HCT116 (cell line): ENCODE measurements at regions not wholly inside any gene's neighbourhood (a gene's known extent, or its start where the extent isn't known, plus 50 kb on each side); places are given as distances from the start of the nearest gene placed in this dataset.

ENCODE experiments used
- ATAC-seq: fragments of 200-7000 bp; cut with Tn5 transposase; 2 replicates; pipeline ENCODE4 v1.9.1; 2020; ENCODE audit warnings: mild to moderate bottlenecking, moderate library complexity
- BruUV-seq: library from RNA; stranded (reverse); fragments of 400-500 nt; replicated peaks from 2 replicates; lab custom pipeline; 2021; lab: Mats Ljungman, UMichigan
- CTCF ChIA-PET: fragments of 300-600 bp; sonication (Branson Sonifier 250); formaldehyde crosslinking; loops from one replicate; lab custom pipeline; 2021; ENCODE audit warnings: antibody characterized with exemption; lab: Charles Lee
- POLR2A ChIA-PET: fragments of 300-600, 350-600 bp; sonication (Branson Sonifier 250); formaldehyde crosslinking; loops from one replicate; lab custom pipeline; 2021; ENCODE audit warnings: antibody characterized with exemption; lab: Charles Lee
- RAD21 ChIA-PET, 2 experiments: fragments of 300-600 bp; sonication (Branson Sonifier 250); formaldehyde crosslinking; loops; one replicate each; lab custom pipeline; 2023; ENCODE audit warnings: low total read pairs in 2 of 2; ENCODE audit not compliant: uncharacterized antibody in 2 of 2, unreplicated experiment in 2 of 2, low non-redundant PET in 1 of 2; lab: Charles Lee
- DNase-seq: peaks from one replicate; pipeline ENCODE4 v3.0.0-alpha.2; 2010; ENCODE audit warnings: low read depth, low spot score
- H2AFZ ChIP-seq: fragments of 200-600 bp; shearing (Covaris generic), sonication (generic); 2 replicates; pipeline ENCODE4 v1.6.1; 2017; ENCODE audit warnings: low read depth, mixed run types, mixed read lengths, antibody characterized with exemption, low read length; ENCODE audit not compliant: poor library complexity, severe bottlenecking
- H3K27ac ChIP-seq: 2 replicates; pipeline ENCODE4 v1.5.1; 2012; ENCODE audit warnings: low read depth, low read length
- H3K27me3 ChIP-seq: fragments of 200-600 bp; sonication (generic); 2 replicates; pipeline ENCODE4 v1.6.1; 2016; ENCODE audit warnings: mixed run types, low read length, mixed read lengths; ENCODE audit not compliant: insufficient read depth
- H3K36me3 ChIP-seq, 2 experiments: fragments of 200-500 bp in 1 of 2; fragments of 200-600 bp in 1 of 2; sonication (Bioruptor generic) in 1 of 2; sonication (generic) in 1 of 2; 2 replicates each; pipeline versions ENCODE4 v1.5.1 to v1.6.1; 2014 to 2016; ENCODE audit warnings: low read length in 2 of 2, inconsistent platforms in 1 of 2, mixed read lengths in 1 of 2, mixed run types in 1 of 2; ENCODE audit not compliant: insufficient read depth in 2 of 2, control insufficient read depth in 1 of 2
- H3K4me1 ChIP-seq, 2 experiments: fragments of 200-600 bp in 1 of 2; sonication (generic) in 1 of 2; 2 replicates each; pipeline versions ENCODE4 v1.5.1 to v1.6.1; 2012 to 2017; ENCODE audit warnings: low read length in 2 of 2, inconsistent platforms in 1 of 2, mild to moderate bottlenecking in 1 of 2, mixed read lengths in 1 of 2, mixed run types in 1 of 2, moderate library complexity in 1 of 2; ENCODE audit not compliant: insufficient read depth in 2 of 2, control insufficient read depth in 1 of 2
- H3K4me2 ChIP-seq: fragments of 200-600 bp; sonication (generic); 2 replicates; pipeline ENCODE4 v1.6.1; 2017; ENCODE audit warnings: mixed run types, low read length, mixed read lengths
- H3K4me3 ChIP-seq, 2 experiments: fragments of 200-600 bp in 1 of 2; sonication (generic) in 1 of 2; replicated peaks in 1 of 2; 2 replicates each; pipeline ENCODE4 v1.5.1; 2011 to 2016; ENCODE audit warnings: low read length in 2 of 2, control low read depth in 1 of 2, low read depth in 1 of 2, mild to moderate bottlenecking in 1 of 2, mixed read lengths in 1 of 2, mixed run types in 1 of 2
- H3K79me2 ChIP-seq: fragments of 200-600 bp; sonication (generic); 2 replicates; pipeline ENCODE4 v1.6.1; 2017; ENCODE audit warnings: mild to moderate bottlenecking, mixed run types, low read length, moderate library complexity, mixed read lengths; ENCODE audit not compliant: insufficient read depth
- H3K9ac ChIP-seq: fragments of 200-600 bp; sonication (generic); 2 replicates; pipeline ENCODE4 v1.6.1; 2016; ENCODE audit warnings: low read length, mixed read lengths
- H3K9me2 ChIP-seq: fragments of 200-600 bp; sonication (generic), shearing (Covaris generic); 2 replicates; pipeline ENCODE4 v1.6.1; 2017; ENCODE audit warnings: mixed run types, mild to moderate bottlenecking, moderate library complexity; ENCODE audit not compliant: insufficient read depth
- H3K9me3 ChIP-seq, 2 experiments: fragments of 200-500 bp in 1 of 2; fragments of 200-600 bp in 1 of 2; sonication (Bioruptor generic) in 1 of 2; sonication (generic) in 1 of 2; 2 replicates each; pipeline ENCODE4 v1.6.1; 2014 to 2017; ENCODE audit warnings: low read length in 2 of 2, mixed read lengths in 2 of 2, inconsistent platforms in 1 of 2, low read depth in 1 of 2, mild to moderate bottlenecking in 1 of 2, mixed run types in 1 of 2, moderate library complexity in 1 of 2; ENCODE audit not compliant: control insufficient read depth in 1 of 2, insufficient read depth in 1 of 2
- H4K20me1 ChIP-seq: fragments of 200-600 bp; sonication (generic), shearing (Covaris generic); 2 replicates; pipeline ENCODE4 v1.6.1; 2017; ENCODE audit warnings: mixed run types, mild to moderate bottlenecking, moderate library complexity; ENCODE audit not compliant: insufficient read depth
- CEBPB ChIP-seq: IDR thresholded peaks from 2 replicates; pipeline ENCODE4 v1.6.1; 2012; ENCODE audit warnings: low read depth
- CTCF ChIP-seq, 3 experiments: fragments of 200-600 bp in 1 of 3; sonication (generic) in 1 of 3; IDR thresholded peaks in 2 of 3; conservative IDR thresholded peaks in 1 of 3; 2 replicates each; pipeline ENCODE4 v1.5.1; 2012 to 2017; ENCODE audit warnings: low read depth in 2 of 3, low read length in 2 of 3, antibody characterized with exemption in 1 of 3, borderline replicate concordance in 1 of 3, control low read depth in 1 of 3, mild to moderate bottlenecking in 1 of 3, mixed read lengths in 1 of 3, mixed run types in 1 of 3, moderate library complexity in 1 of 3; ENCODE audit not compliant: insufficient read depth in 1 of 3
- ELF1 ChIP-seq: IDR thresholded peaks from 2 replicates; pipeline ENCODE4 v1.6.1; 2012; ENCODE audit warnings: low read depth, borderline replicate concordance
- JUND ChIP-seq: IDR thresholded peaks from 2 replicates; pipeline ENCODE4 v1.6.1; 2012
- SIN3A ChIP-seq: IDR thresholded peaks from 2 replicates; pipeline ENCODE4 v1.6.1; 2012; ENCODE audit warnings: low read depth
- SP1 ChIP-seq: IDR thresholded peaks from 2 replicates; pipeline ENCODE4 v1.6.1; 2012; ENCODE audit warnings: low read depth
- TCF7L2 ChIP-seq: IDR thresholded peaks from 2 replicates; pipeline ENCODE4 v1.7.0; 2011; ENCODE audit warnings: borderline replicate concordance, inconsistent platforms; ENCODE audit not compliant: insufficient read depth, insufficient read length; ENCODE audit errors: extremely low read depth
- ZBTB33 ChIP-seq: IDR thresholded peaks from 2 replicates; pipeline ENCODE4 v1.6.1; 2011; ENCODE audit warnings: mild to moderate bottlenecking, low read length, moderate library complexity; ENCODE audit not compliant: insufficient replicate concordance; ENCODE audit errors: extremely low read depth
- intact Hi-C: fragments of 100-400 bp; cut with micrococcal nuclease; formaldehyde crosslinking; loops from 2 replicates; pipeline ENCODE4 v1.10.0; 2022
- TF ChIP-seq, protein P1 (sequence below): IDR thresholded peaks from 2 replicates; pipeline ENCODE4 v1.6.1; 2012
- TF ChIP-seq, protein P2 (sequence below): IDR thresholded peaks from 2 replicates; pipeline ENCODE4 v1.6.1; 2012; ENCODE audit warnings: low read depth

GRCh38 chr6:88473589-88473988 is 307.4 kb upstream of the CNR1 start (continued):
- TF ChIP-seq SIN3A (no peak), TCF7L2 (no peak), SP1 (no peak), CEBPB (no peak)
- TF ChIP-seq, protein P1, sequence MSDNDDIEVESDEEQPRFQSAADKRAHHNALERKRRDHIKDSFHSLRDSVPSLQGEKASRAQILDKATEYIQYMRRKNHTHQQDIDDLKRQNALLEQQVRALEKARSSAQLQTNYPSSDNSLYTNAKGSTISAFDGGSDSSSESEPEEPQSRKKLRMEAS = no peak

DNA sequence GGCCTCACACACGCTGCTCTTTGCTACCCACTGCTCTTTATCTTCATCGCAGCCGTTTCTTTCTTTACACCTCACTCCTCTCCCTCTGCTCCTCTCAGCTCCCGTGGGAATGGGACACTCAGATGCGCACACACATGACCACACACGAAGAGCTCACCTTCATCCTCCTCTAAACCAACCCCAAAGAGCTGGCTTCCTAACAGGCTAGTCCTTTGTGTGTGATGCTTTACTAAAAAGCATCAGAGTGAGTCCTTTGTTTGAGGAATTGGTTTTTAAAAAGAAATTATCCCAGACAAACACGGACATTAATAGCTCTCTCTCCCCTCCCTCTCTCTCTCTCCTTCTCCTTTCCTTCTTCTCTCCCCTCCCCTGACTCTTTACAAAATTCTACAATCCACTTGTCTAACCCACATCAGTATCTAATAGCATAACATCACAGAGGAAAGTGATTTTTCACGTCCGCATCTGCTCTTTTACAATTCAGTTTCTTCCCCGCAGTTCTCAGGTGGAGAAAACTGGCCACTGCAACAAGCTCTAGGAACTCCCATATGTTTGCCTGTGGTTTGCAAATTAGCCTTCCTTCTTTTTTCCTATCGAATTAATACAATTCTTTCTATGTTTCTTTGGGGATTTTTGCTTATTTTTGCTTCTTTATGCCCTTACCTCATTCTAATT is 306.8 kb upstream of the CNR1 start:
- no peak overlapping the region for H2AFZ ChIP-seq
- intact Hi-C loops = no loop called here
- H3K4me3 ChIP-seq = no peak overlapping the region

More for the DNA sequence above, 306.8 kb upstream of the CNR1 start:
- no peak for ATAC-seq
- DNase-seq = no peak
- peaks cover 5% of the 10 kb centered on the region; the same call in 1 of the 2 replicates for H3K27me3 ChIP-seq
- no peaks in the 10 kb centered on the region for H3K9me2 ChIP-seq
- no peaks in the 10 kb centered on the region for H4K20me1 ChIP-seq
- no peak overlapping the region for H3K9ac ChIP-seq
- ChIA-PET CTCF (no interaction called here), RAD21 (interaction anchor here in 1 of 2 experiments (0.5 kb wide), 1 partner anchor 614 kb away, joined by 3 read pairs; no protein-coding TSS in a partner anchor), POLR2A (no interaction called here)
- H3K36me3 ChIP-seq = no peaks in the 10 kb centered on the region
- H3K4me1 ChIP-seq = no peaks in the 10 kb centered on the region
- no peak overlapping the region for H3K4me2 ChIP-seq
- no peaks in the 10 kb centered on the region for H3K9me3 ChIP-seq
- no peak overlapping the region for H3K27ac ChIP-seq
- TF ChIP-seq SIN3A = no peak
- no peak for TF ChIP-seq CTCF (IDR thresholded peaks at IDR 0.05 in 2 of 3, conservative IDR thresholded peaks at IDR 0.05 in 1 of 3; ENCODE audit: borderline replicate concordance in 1 of 3, insufficient read depth in 1 of 3, low read depth in 2 of 3, low read length in 2 of 3)
- TF ChIP-seq, protein P2, sequence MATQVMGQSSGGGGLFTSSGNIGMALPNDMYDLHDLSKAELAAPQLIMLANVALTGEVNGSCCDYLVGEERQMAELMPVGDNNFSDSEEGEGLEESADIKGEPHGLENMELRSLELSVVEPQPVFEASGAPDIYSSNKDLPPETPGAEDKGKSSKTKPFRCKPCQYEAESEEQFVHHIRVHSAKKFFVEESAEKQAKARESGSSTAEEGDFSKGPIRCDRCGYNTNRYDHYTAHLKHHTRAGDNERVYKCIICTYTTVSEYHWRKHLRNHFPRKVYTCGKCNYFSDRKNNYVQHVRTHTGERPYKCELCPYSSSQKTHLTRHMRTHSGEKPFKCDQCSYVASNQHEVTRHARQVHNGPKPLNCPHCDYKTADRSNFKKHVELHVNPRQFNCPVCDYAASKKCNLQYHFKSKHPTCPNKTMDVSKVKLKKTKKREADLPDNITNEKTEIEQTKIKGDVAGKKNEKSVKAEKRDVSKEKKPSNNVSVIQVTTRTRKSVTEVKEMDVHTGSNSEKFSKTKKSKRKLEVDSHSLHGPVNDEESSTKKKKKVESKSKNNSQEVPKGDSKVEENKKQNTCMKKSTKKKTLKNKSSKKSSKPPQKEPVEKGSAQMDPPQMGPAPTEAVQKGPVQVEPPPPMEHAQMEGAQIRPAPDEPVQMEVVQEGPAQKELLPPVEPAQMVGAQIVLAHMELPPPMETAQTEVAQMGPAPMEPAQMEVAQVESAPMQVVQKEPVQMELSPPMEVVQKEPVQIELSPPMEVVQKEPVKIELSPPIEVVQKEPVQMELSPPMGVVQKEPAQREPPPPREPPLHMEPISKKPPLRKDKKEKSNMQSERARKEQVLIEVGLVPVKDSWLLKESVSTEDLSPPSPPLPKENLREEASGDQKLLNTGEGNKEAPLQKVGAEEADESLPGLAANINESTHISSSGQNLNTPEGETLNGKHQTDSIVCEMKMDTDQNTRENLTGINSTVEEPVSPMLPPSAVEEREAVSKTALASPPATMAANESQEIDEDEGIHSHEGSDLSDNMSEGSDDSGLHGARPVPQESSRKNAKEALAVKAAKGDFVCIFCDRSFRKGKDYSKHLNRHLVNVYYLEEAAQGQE = no peak
- TF ChIP-seq TCF7L2 = no peak
- no peak for TF ChIP-seq ELF1
- TF ChIP-seq ZBTB33 = no peak
- TF ChIP-seq JUND = no peak
- TF ChIP-seq, protein P1 = no peak
- H3K79me2 ChIP-seq = no peaks in the 10 kb centered on the region
- BruUV-seq = no TSS peak
